ENCODE measurements at regions not wholly inside any gene's neighbourhood (a gene's known extent, or its start where the extent isn't known, plus 50 kb on each side); places are given as distances from the start of the nearest gene placed in this dataset.
"Not testable (repeated sequence)": the region's sequence is repeated elsewhere in the genome, so short reads cannot be mapped to it uniquely, and the experiment has no call there.

- DNase-seq = not testable (repeated sequence)
Measured at GRCh38 chr1:83455753-83456152, 543.2 kb downstream of the TTLL7 start.

GRCh38 chr1:83445873-83446272, 553.1 kb downstream of the TTLL7 start:
- not testable (repeated sequence) for DNase-seq

GRCh38 chr1:83442412-83442811, 556.5 kb downstream of the TTLL7 start:
- DNase-seq = not testable (repeated sequence)

- DNase-seq = not testable (repeated sequence)
Measured at GRCh38 chr1:83440586-83440985, 558.3 kb downstream of the TTLL7 start.

- not testable (repeated sequence) for DNase-seq
Measured at GRCh38 chr1:83440021-83440420, 558.9 kb downstream of the TTLL7 start.

- DNase-seq = not testable (repeated sequence)
Measured at GRCh38 chr1:83438316-83438715, 560.6 kb downstream of the TTLL7 start.

GRCh38 chr1:83435336-83435735, 563.6 kb downstream of the TTLL7 start:
- not testable (repeated sequence) for DNase-seq

GRCh38 chr1:83427566-83427965, 571.4 kb downstream of the TTLL7 start:
- DNase-seq = not testable (repeated sequence)

GRCh38 chr1:83423382-83423781, 575.5 kb downstream of the TTLL7 start:
- DNase-seq = not testable (repeated sequence)

- DNase-seq = no peak
Measured at GRCh38 chr1:83418558-83418957, 580.4 kb downstream of the TTLL7 start.

GRCh38 chr1:83413839-83414107, 585.2 kb downstream of the TTLL7 start:
- DNase-seq = not testable (repeated sequence)

GRCh38 chr1:83410746-83411413, 588.1 kb downstream of the TTLL7 start:
- not testable (repeated sequence) for DNase-seq

GRCh38 chr1:83406693-83407371, 592.1 kb downstream of the TTLL7 start:
- DNase-seq = not testable (repeated sequence)

GRCh38 chr1:83405789-83406188, 593.1 kb downstream of the TTLL7 start:
- not testable (repeated sequence) for DNase-seq

- not testable (repeated sequence) for DNase-seq
Measured at GRCh38 chr1:83403500-83403899, 595.4 kb downstream of the TTLL7 start.

GRCh38 chr1:83401146-83401545, 597.8 kb downstream of the TTLL7 start:
- not testable (repeated sequence) for DNase-seq

GRCh38 chr1:83400173-83400572, 598.8 kb downstream of the TTLL7 start:
- DNase-seq = not testable (repeated sequence)

GRCh38 chr1:83398125-83398524, 600.8 kb downstream of the TTLL7 start:
- not testable (repeated sequence) for DNase-seq

- not testable (repeated sequence) for DNase-seq
Measured at GRCh38 chr1:83395130-83395529, 603.8 kb downstream of the TTLL7 start.

- DNase-seq = not testable (repeated sequence)
Measured at GRCh38 chr1:83386946-83387345, 612.0 kb downstream of the TTLL7 start.

- not testable (repeated sequence) for DNase-seq
Measured at GRCh38 chr1:83383107-83383506, 615.8 kb downstream of the TTLL7 start.

GRCh38 chr1:83373018-83373417, 625.9 kb downstream of the TTLL7 start:
- DNase-seq = not testable (repeated sequence)

- DNase-seq = not testable (repeated sequence)
Measured at GRCh38 chr1:83369853-83370252, 629.1 kb downstream of the TTLL7 start.

- DNase-seq = not testable (repeated sequence)
Measured at GRCh38 chr1:83365320-83365719, 633.6 kb downstream of the TTLL7 start.

- not testable (repeated sequence) for DNase-seq
Measured at GRCh38 chr1:83345375-83345774, 653.6 kb downstream of the TTLL7 start.
